A549 (cell line): ENCODE measurements at regions not wholly inside any gene's neighbourhood (a gene's known extent, or its start where the extent isn't known, plus 50 kb on each side); places are given as distances from the start of the nearest gene placed in this dataset.

Experiments used
- ATAC-seq, 2 experiments: fragments of 200-7000 bp in 1 of 2; fragments of >200 bp in 1 of 2; cut with Nextera tagmentation in 1 of 2; cut with Tn5 transposase in 1 of 2; 3 replicates each; pipeline versions ENCODE4 v1.8.0 to v1.9.1; 2018 to 2020; ENCODE audit warnings: mild to moderate bottlenecking in 1 of 2, moderate library complexity in 1 of 2
- CTCF ChIA-PET: fragments of 300-600 bp; sonication (Branson Sonifier 250); formaldehyde crosslinking; extraction: SDS; loops from one replicate; lab custom pipeline; 2021; ENCODE audit warnings: antibody characterized with exemption, inconsistent platforms; lab: Yijun Ruan, JAX
- POLR2A ChIA-PET: fragments of 350-600 bp; formaldehyde crosslinking; extraction: SDS; loops from one replicate; lab custom pipeline; 2021; ENCODE audit warnings: antibody characterized with exemption, inconsistent platforms; lab: Yijun Ruan, JAX
- DNase-seq, 2 experiments: peaks; one replicate each; pipeline versions ENCODE4 v3.0.0 to v3.0.0-alpha.2; 2011 to 2016; ENCODE audit warnings: low read depth in 1 of 2, low spot score in 1 of 2
- FAIRE-seq: peaks from 2 replicates; lab custom pipeline; 2011; peaks lifted over from hg19 to GRCh38; lab: Jason Lieb, UNC
- H3K27ac ChIP-seq, 2 experiments: fragments of >200 bp; sonication (Bioruptor Twin); formaldehyde crosslinking; 3 replicates each; pipeline ENCODE4 v1.5.1; 2016 to 2017
- H3K4me1 ChIP-seq: fragments of >200 bp; sonication (Bioruptor Twin); formaldehyde crosslinking; 3 replicates; pipeline ENCODE4 v1.6.1; 2016
- H3K4me2 ChIP-seq: fragments of >200 bp; sonication (Bioruptor Twin); formaldehyde crosslinking; 3 replicates; pipeline ENCODE4 v1.6.1; 2016
- H3K4me3 ChIP-seq: fragments of >200 bp; sonication (Bioruptor Twin); formaldehyde crosslinking; 3 replicates; pipeline ENCODE4 v1.5.1; 2016
- H3K9me3 ChIP-seq: fragments of >200 bp; sonication (Bioruptor Twin); formaldehyde crosslinking; 3 replicates; pipeline ENCODE4 v1.6.1; 2016
- CBX8 ChIP-seq: fragments of 200-600 bp; sonication (generic); IDR thresholded peaks from 2 replicates; pipeline ENCODE4 v1.6.1; 2016
- CEBPB ChIP-seq, 2 experiments: fragments of >200 bp in 1 of 2; sonication (Bioruptor Twin) in 1 of 2; formaldehyde crosslinking in 1 of 2; IDR thresholded peaks; 2 replicates each; pipeline ENCODE4 v1.6.1; 2012 to 2016
- CHD2 ChIP-seq: fragments of 150-350 bp; IDR thresholded peaks from 2 replicates; pipeline ENCODE4 v1.6.1; 2014; ENCODE audit warnings: low read length; ENCODE audit not compliant: partially characterized antibody
- EHF ChIP-seq: fragments of 250-450 bp; sonication (Bioruptor Pico); IDR thresholded peaks from 2 replicates; pipeline ENCODE4 v1.5.0; 2020; ENCODE audit warnings: mild to moderate bottlenecking
- ESRRA ChIP-seq: fragments of 150-350 bp; IDR thresholded peaks from 2 replicates; pipeline ENCODE4 v1.6.1; 2014; ENCODE audit warnings: mild to moderate bottlenecking, low read length, borderline replicate concordance
- HEYL ChIP-seq: fragments of 250-450 bp; sonication (Bioruptor Pico); IDR thresholded peaks from 2 replicates; pipeline ENCODE4 v1.8.0; 2021; ENCODE audit warnings: mild to moderate bottlenecking, moderate library complexity
- JUNB ChIP-seq: fragments of >200 bp; sonication (Bioruptor Twin); formaldehyde crosslinking; IDR thresholded peaks from 2 replicates; pipeline ENCODE4 v1.6.1; 2016
- KDM1A ChIP-seq: fragments of 200-600 bp; sonication (generic); IDR thresholded peaks from 2 replicates; pipeline ENCODE4 v1.6.1; 2016; ENCODE audit warnings: low read depth, mild to moderate bottlenecking
- KDM5A ChIP-seq: fragments of 200-600 bp; sonication (generic); IDR thresholded peaks from 2 replicates; pipeline ENCODE4 v1.6.1; 2016; ENCODE audit warnings: antibody characterized with exemption, mild to moderate bottlenecking
- MYC ChIP-seq: IDR thresholded peaks from 2 replicates; pipeline ENCODE4 v1.6.1; 2012; ENCODE audit warnings: mild to moderate bottlenecking, inconsistent platforms, low read length, improper control_type of control experiment, borderline replicate concordance
- NPAS2 ChIP-seq: fragments of 250-450 bp; sonication (Bioruptor Pico); IDR thresholded peaks from 2 replicates; pipeline ENCODE4 v1.8.0; 2022; ENCODE audit warnings: mild to moderate bottlenecking, moderate library complexity, borderline replicate concordance
- POLR2AphosphoS2 ChIP-seq: conservative IDR thresholded peaks from 2 replicates; pipeline ENCODE4 v1.6.1; 2012; ENCODE audit warnings: low read length, improper control_type of control experiment, inconsistent platforms
- RAD21 ChIP-seq, 2 experiments: fragments of >200 bp in 1 of 2; sonication (Bioruptor Twin) in 1 of 2; formaldehyde crosslinking in 1 of 2; IDR thresholded peaks in 1 of 2; conservative IDR thresholded peaks in 1 of 2; 2 replicates in 1 of 2; 3 replicates in 1 of 2; pipeline ENCODE4 v1.6.1; 2012 to 2018; ENCODE audit warnings: inconsistent platforms in 1 of 2
- SREBF2 ChIP-seq: fragments of 450-650 bp; IDR thresholded peaks from 2 replicates; pipeline ENCODE4 v1.6.1; 2014; ENCODE audit warnings: mild to moderate bottlenecking, moderate library complexity
- ZSCAN20 ChIP-seq: fragments of 250-450 bp; sonication (Bioruptor Pico); IDR thresholded peaks from 2 replicates; pipeline ENCODE4 v1.8.0; 2022; ENCODE audit warnings: mild to moderate bottlenecking, moderate library complexity
- WGBS: methylation state at CpG from one replicate; pipeline ENCODE4 v1.1.6; 2017; ENCODE audit errors: missing lambda C conversion rate; 5-methylcytosine and 5-hydroxymethylcytosine counted together
- TF ChIP-seq, protein P1 (sequence below): IDR thresholded peaks from 2 replicates; pipeline ENCODE4 v1.6.1; 2012
- TF ChIP-seq, protein P2 (sequence below): fragments of >200 bp; sonication (Bioruptor Twin); formaldehyde crosslinking; IDR thresholded peaks from 3 replicates; pipeline ENCODE4 v1.5.1; 2016
- TF ChIP-seq, protein P3 (sequence below): fragments of >200 bp; sonication (Bioruptor Twin); formaldehyde crosslinking; IDR thresholded peaks from 3 replicates; pipeline ENCODE4 v1.6.1; 2016
- TF ChIP-seq, protein P4 (sequence below): fragments of >200 bp; sonication (Bioruptor Twin); formaldehyde crosslinking; IDR thresholded peaks from 2 replicates; pipeline ENCODE4 v1.6.1; 2016
- TF ChIP-seq, protein P5 (sequence below): fragments of 250-450 bp; sonication (Bioruptor Pico); IDR thresholded peaks from 2 replicates; pipeline ENCODE4 v1.5.0; 2021; ENCODE audit warnings: mild to moderate bottlenecking, moderate library complexity, borderline replicate concordance
- TF ChIP-seq, protein P6 (sequence below): fragments of 200-600 bp; sonication (generic); IDR thresholded peaks from 2 replicates; pipeline ENCODE4 v1.6.1; 2016; ENCODE audit warnings: antibody characterized with exemption, mild to moderate bottlenecking, moderate library complexity

DNA sequence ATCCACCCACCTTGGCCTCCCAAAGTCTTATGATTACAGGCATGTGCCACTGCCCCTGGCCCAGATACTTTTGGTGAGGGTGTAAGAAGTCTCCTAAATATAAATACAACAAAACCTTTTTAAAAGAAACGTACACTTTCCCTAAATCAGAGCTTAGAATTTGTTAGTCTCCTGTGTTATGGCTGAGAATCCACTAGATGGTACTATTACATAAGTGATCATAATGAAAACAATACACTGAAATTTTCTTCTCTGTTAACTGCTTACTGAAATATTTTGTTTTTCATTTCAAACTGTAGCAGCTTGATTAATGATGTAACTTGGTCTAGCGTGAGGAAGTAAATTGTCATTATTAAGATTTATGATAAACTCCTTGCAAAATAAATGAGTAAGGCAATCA is 74.8 kb upstream of the FAM98A start (continued):
- TF ChIP-seq CEBPB (IDR thresholded peaks at IDR 0.05) (no peak), SREBF2 (no peak), CBX8 (no peak), ESRRA (no peak)

DNA sequence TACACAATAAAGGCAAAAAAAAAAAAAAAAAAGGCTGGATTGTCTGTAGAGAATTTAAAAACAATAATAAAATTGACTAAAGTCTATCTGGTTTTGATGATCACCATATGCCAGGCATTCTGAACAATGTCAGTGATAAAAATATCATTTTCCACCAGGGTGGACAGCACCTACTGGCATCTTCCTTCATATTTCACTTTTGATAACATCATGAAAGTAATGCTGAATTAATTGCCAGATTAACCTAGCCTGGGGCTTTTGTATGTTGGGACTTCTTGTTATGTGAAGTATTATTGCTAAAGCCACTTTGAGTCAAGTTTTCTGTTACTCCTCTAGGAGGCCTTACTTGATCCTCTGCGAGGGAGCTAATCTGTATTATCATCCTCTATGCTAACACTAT is 73.8 kb upstream of the FAM98A start:
- 3% methylated on average over 1 of the region's 1 CpG for WGBS
- no peak for FAIRE-seq

DNA sequence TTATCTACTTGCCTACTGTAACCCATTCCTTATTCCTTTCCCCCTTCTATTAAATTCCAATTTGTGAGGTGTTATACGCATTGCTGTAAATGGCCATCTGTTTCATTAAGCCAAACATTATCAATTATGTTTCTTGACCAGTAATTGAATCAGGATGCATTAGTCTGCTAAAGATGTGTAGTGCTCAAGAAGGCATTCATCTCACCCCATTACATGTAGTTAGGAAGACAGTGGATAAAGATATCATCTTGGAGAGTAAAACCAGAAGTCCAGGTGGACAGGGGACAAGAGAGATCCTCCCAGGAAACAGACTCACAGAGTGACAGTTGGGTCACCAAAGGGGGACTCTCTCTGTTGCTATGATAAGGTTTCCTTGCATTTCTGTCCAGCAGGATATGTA is 73.3 kb upstream of the FAM98A start:
- TF ChIP-seq, protein P1, sequence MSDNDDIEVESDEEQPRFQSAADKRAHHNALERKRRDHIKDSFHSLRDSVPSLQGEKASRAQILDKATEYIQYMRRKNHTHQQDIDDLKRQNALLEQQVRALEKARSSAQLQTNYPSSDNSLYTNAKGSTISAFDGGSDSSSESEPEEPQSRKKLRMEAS, result no peak
- TF ChIP-seq NPAS2 (no peak), KDM1A (no peak), RAD21 (conservative IDR thresholded peaks at IDR 0.05 in 1 of 2, IDR thresholded peaks at IDR 0.05 in 1 of 2) (no peak), POLR2AphosphoS2 (no peak), MYC (no peak), CHD2 (no peak), ZSCAN20 (CRISPR knock-in tag) (no peak), EHF (no peak), HEYL (CRISPR knock-in tag) (no peak), JUNB (no peak), KDM5A (no peak)
- TF ChIP-seq, protein P2, sequence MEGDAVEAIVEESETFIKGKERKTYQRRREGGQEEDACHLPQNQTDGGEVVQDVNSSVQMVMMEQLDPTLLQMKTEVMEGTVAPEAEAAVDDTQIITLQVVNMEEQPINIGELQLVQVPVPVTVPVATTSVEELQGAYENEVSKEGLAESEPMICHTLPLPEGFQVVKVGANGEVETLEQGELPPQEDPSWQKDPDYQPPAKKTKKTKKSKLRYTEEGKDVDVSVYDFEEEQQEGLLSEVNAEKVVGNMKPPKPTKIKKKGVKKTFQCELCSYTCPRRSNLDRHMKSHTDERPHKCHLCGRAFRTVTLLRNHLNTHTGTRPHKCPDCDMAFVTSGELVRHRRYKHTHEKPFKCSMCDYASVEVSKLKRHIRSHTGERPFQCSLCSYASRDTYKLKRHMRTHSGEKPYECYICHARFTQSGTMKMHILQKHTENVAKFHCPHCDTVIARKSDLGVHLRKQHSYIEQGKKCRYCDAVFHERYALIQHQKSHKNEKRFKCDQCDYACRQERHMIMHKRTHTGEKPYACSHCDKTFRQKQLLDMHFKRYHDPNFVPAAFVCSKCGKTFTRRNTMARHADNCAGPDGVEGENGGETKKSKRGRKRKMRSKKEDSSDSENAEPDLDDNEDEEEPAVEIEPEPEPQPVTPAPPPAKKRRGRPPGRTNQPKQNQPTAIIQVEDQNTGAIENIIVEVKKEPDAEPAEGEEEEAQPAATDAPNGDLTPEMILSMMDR, result no peak
- TF ChIP-seq, protein P3, sequence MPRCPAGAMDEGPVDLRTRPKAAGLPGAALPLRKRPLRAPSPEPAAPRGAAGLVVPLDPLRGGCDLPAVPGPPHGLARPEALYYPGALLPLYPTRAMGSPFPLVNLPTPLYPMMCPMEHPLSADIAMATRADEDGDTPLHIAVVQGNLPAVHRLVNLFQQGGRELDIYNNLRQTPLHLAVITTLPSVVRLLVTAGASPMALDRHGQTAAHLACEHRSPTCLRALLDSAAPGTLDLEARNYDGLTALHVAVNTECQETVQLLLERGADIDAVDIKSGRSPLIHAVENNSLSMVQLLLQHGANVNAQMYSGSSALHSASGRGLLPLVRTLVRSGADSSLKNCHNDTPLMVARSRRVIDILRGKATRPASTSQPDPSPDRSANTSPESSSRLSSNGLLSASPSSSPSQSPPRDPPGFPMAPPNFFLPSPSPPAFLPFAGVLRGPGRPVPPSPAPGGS, result no peak
- TF ChIP-seq, protein P4, sequence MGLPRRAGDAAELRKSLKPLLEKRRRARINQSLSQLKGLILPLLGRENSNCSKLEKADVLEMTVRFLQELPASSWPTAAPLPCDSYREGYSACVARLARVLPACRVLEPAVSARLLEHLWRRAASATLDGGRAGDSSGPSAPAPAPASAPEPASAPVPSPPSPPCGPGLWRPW, result no peak
- TF ChIP-seq, protein P5, sequence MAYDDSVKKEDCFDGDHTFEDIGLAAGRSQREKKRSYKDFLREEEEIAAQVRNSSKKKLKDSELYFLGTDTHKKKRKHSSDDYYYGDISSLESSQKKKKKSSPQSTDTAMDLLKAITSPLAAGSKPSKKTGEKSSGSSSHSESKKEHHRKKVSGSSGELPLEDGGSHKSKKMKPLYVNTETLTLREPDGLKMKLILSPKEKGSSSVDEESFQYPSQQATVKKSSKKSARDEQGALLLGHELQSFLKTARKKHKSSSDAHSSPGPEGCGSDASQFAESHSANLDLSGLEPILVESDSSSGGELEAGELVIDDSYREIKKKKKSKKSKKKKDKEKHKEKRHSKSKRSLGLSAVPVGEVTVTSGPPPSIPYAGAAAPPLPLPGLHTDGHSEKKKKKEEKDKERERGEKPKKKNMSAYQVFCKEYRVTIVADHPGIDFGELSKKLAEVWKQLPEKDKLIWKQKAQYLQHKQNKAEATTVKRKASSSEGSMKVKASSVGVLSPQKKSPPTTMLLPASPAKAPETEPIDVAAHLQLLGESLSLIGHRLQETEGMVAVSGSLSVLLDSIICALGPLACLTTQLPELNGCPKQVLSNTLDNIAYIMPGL (CRISPR knock-in tag), result no peak
- TF ChIP-seq, protein P6, sequence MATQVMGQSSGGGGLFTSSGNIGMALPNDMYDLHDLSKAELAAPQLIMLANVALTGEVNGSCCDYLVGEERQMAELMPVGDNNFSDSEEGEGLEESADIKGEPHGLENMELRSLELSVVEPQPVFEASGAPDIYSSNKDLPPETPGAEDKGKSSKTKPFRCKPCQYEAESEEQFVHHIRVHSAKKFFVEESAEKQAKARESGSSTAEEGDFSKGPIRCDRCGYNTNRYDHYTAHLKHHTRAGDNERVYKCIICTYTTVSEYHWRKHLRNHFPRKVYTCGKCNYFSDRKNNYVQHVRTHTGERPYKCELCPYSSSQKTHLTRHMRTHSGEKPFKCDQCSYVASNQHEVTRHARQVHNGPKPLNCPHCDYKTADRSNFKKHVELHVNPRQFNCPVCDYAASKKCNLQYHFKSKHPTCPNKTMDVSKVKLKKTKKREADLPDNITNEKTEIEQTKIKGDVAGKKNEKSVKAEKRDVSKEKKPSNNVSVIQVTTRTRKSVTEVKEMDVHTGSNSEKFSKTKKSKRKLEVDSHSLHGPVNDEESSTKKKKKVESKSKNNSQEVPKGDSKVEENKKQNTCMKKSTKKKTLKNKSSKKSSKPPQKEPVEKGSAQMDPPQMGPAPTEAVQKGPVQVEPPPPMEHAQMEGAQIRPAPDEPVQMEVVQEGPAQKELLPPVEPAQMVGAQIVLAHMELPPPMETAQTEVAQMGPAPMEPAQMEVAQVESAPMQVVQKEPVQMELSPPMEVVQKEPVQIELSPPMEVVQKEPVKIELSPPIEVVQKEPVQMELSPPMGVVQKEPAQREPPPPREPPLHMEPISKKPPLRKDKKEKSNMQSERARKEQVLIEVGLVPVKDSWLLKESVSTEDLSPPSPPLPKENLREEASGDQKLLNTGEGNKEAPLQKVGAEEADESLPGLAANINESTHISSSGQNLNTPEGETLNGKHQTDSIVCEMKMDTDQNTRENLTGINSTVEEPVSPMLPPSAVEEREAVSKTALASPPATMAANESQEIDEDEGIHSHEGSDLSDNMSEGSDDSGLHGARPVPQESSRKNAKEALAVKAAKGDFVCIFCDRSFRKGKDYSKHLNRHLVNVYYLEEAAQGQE, result no peak
- TF ChIP-seq, all 56 proteins: peak for 0
- ChIA-PET CTCF (no interaction called here), POLR2A (no interaction called here)
- 68% methylated on average over 1 of the region's 1 CpG for WGBS
- no peak overlapping the region for H3K4me2 ChIP-seq
- H3K4me3 ChIP-seq, result no peak overlapping the region
- H3K27ac ChIP-seq, result no peak overlapping the region
- no peaks in the 10 kb centered on the region for H3K9me3 ChIP-seq
- DNase-seq (no peak), FAIRE-seq (no peak), ATAC-seq (no peak)
- H3K4me1 ChIP-seq, result no peaks in the 10 kb centered on the region

More for the DNA sequence above, 73.8 kb upstream of the FAM98A start:
- POLR2A ChIA-PET, result no interaction called here
- DNase-seq, result no peak
- H3K4me1 ChIP-seq, result no peaks in the 10 kb centered on the region
- H3K27ac ChIP-seq, result no peak overlapping the region
- TF ChIP-seq, protein P4, result no peak
- TF ChIP-seq MYC (no peak), SREBF2 (no peak)
- TF ChIP-seq, protein P2, result no peak
- no peak overlapping the region for H3K4me3 ChIP-seq
- H3K4me2 ChIP-seq, result no peak overlapping the region
- H3K9me3 ChIP-seq, result no peaks in the 10 kb centered on the region
- no peak for ATAC-seq
- CTCF ChIA-PET, result no interaction called here
